Panc1 (cell line): ENCODE measurements at regions not wholly inside any gene's neighbourhood (a gene's known extent, or its start where the extent isn't known, plus 50 kb on each side); places are given as distances from the start of the nearest gene placed in this dataset.

ENCODE experiments used
- ATAC-seq: fragments of 200-7000 bp; cut with Tn5 transposase; 2 replicates; pipeline ENCODE4 v1.9.1; 2020; ENCODE audit warnings: mild to moderate bottlenecking, moderate library complexity
- BruUV-seq: library from RNA; stranded (reverse); fragments of 400-500 nt; replicated peaks from 2 replicates; lab custom pipeline; 2021; lab: Mats Ljungman, UMichigan
- CTCF ChIA-PET: fragments of 300-600 bp; sonication (Branson Sonifier 250); formaldehyde crosslinking; loops from one replicate; lab custom pipeline; 2022; ENCODE audit warnings: antibody characterized with exemption; lab: Charles Lee
- POLR2A ChIA-PET: fragments of 300-600 bp; sonication (Branson Sonifier 250); formaldehyde crosslinking; loops from one replicate; lab custom pipeline; 2022; ENCODE audit warnings: antibody characterized with exemption; lab: Charles Lee
- DNase-seq: peaks from one replicate; pipeline ENCODE4 v3.0.0-alpha.2; 2010; ENCODE audit warnings: low read depth, low spot score
- H3K27ac ChIP-seq: 2 replicates; pipeline ENCODE4 v1.5.1; 2011; ENCODE audit warnings: mild to moderate bottlenecking, low read length, inconsistent platforms
- H3K27me3 ChIP-seq: fragments of 200-500 bp; sonication (Bioruptor generic); 2 replicates; pipeline ENCODE4 v1.6.0; 2014; ENCODE audit warnings: low read length, inconsistent platforms; ENCODE audit not compliant: control insufficient read depth, insufficient read depth
- H3K36me3 ChIP-seq: fragments of 200-500 bp; sonication (Bioruptor generic); 2 replicates; pipeline ENCODE4 v1.5.1; 2014; ENCODE audit warnings: inconsistent platforms, mild to moderate bottlenecking, low read length, moderate library complexity; ENCODE audit not compliant: control insufficient read depth, insufficient read depth
- H3K4me1 ChIP-seq: 2 replicates; pipeline ENCODE4 v1.5.1; 2011; ENCODE audit warnings: inconsistent platforms, mild to moderate bottlenecking, low read length, moderate library complexity; ENCODE audit not compliant: control insufficient read depth, insufficient read depth
- H3K4me3 ChIP-seq, 2 experiments: 2 replicates each; pipeline ENCODE4 v1.5.1; 2011 to 2012; ENCODE audit warnings: low read depth in 2 of 2, low read length in 2 of 2, mild to moderate bottlenecking in 2 of 2, inconsistent platforms in 1 of 2, moderate library complexity in 1 of 2
- H3K9me3 ChIP-seq: fragments of 200-500 bp; sonication (Bioruptor generic); 2 replicates; pipeline ENCODE4 v1.5.1; 2014; ENCODE audit warnings: low read depth, mild to moderate bottlenecking, inconsistent platforms, low read length, moderate library complexity; ENCODE audit not compliant: control insufficient read depth, insufficient read depth
- POLR2AphosphoS5 ChIP-seq: IDR thresholded peaks from 2 replicates; pipeline ENCODE4 v1.6.1; 2012; ENCODE audit warnings: mild to moderate bottlenecking, low read depth, low read length, moderate library complexity
- SIN3A ChIP-seq: IDR thresholded peaks from 2 replicates; pipeline ENCODE4 v1.6.1; 2012; ENCODE audit warnings: low read depth, mild to moderate bottlenecking, low read length, moderate library complexity, borderline replicate concordance; ENCODE audit not compliant: insufficient read depth
- TCF7L2 ChIP-seq: IDR thresholded peaks from 2 replicates; pipeline ENCODE4 v1.6.1; 2011; ENCODE audit warnings: mild to moderate bottlenecking, low read depth, low read length, inconsistent platforms
- in situ Hi-C: cut with HindIII; loops from 2 replicates; pipeline ENCODE4 v1.10.0; 2016; ENCODE audit warnings: low sequenced_read_pairs, low pct_unique_long_range_greater_than_20kb
- intact Hi-C: fragments of 100-400 bp; cut with micrococcal nuclease; formaldehyde crosslinking; loops from one replicate; pipeline ENCODE4 v1.10.0; 2022; ENCODE audit not compliant: unreplicated experiment
- TF ChIP-seq, protein P1 (sequence below): fragments of 450-650 bp; IDR thresholded peaks from 2 replicates; pipeline ENCODE4 v1.5.1; 2017; ENCODE audit warnings: mild to moderate bottlenecking
- TF ChIP-seq, protein P2 (sequence below), 2 experiments: IDR thresholded peaks; 2 replicates each; pipeline ENCODE4 v1.6.1; 2011 to 2012; ENCODE audit warnings: low read depth in 2 of 2, control low read depth in 1 of 2, low read length in 1 of 2, mild to moderate bottlenecking in 1 of 2, moderate library complexity in 1 of 2; ENCODE audit not compliant: insufficient read depth in 1 of 2

DNA sequence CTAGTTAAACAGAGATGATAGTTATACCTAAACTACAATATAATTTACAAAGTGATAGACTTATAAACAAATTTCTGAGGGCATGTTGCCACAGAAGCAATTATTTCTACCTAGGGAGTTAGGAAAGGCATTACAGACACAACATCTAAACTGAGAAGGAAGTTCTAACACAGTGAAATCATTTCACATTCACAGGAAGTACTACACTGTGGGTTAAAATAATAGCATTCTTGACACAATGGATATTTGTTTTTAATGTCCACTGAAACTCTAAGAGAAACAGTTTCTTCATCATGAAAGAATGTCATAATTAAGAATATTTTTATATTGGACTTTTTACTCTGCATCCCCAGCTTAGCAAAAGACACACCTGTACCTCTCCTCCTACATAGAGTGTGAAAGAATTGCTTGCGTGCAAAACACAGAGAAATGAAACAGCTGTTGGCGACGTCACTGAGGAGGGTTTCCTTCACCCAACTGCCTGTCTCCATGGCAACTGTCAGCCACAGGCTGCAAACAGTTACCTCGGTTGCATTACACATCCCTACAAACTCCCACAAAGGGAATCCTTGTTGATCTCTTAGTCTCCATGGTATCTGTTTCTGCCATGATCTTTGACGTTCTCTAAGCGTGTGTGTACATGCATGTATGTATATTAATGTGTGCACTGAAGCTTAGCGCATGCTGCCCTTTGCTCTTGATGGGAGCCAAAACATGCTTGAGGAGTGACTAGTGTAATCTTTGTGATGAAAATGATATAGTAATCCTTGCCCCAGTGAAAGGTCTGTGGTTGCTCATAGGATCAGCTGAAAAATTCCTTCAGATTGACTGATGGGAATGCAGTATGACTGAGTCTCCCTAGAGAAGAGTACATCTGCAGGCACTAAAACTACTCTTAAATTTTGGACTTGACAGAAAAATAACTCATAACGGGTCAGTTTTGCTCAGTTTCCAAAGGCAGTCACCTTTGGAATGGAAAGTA lies 168.5 kb downstream of the ACTL7B start:
- Histone ChIP-seq H3K27me3 (no peaks in the 10 kb centered on the region), H3K4me3 (no peak overlapping the region), H3K4me1 (no peaks in the 10 kb centered on the region), H3K27ac (no peak overlapping the region), H3K36me3 (no peaks in the 10 kb centered on the region), H3K9me3 (no peaks in the 10 kb centered on the region)
- intact Hi-C loops (no loop called here), in situ Hi-C loops (no loop called here)
- TF ChIP-seq, protein P1, sequence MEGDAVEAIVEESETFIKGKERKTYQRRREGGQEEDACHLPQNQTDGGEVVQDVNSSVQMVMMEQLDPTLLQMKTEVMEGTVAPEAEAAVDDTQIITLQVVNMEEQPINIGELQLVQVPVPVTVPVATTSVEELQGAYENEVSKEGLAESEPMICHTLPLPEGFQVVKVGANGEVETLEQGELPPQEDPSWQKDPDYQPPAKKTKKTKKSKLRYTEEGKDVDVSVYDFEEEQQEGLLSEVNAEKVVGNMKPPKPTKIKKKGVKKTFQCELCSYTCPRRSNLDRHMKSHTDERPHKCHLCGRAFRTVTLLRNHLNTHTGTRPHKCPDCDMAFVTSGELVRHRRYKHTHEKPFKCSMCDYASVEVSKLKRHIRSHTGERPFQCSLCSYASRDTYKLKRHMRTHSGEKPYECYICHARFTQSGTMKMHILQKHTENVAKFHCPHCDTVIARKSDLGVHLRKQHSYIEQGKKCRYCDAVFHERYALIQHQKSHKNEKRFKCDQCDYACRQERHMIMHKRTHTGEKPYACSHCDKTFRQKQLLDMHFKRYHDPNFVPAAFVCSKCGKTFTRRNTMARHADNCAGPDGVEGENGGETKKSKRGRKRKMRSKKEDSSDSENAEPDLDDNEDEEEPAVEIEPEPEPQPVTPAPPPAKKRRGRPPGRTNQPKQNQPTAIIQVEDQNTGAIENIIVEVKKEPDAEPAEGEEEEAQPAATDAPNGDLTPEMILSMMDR: no peak
- no peak for TF ChIP-seq TCF7L2
- no peak for TF ChIP-seq SIN3A
- TF ChIP-seq POLR2AphosphoS5: no peak
- TF ChIP-seq, protein P2, sequence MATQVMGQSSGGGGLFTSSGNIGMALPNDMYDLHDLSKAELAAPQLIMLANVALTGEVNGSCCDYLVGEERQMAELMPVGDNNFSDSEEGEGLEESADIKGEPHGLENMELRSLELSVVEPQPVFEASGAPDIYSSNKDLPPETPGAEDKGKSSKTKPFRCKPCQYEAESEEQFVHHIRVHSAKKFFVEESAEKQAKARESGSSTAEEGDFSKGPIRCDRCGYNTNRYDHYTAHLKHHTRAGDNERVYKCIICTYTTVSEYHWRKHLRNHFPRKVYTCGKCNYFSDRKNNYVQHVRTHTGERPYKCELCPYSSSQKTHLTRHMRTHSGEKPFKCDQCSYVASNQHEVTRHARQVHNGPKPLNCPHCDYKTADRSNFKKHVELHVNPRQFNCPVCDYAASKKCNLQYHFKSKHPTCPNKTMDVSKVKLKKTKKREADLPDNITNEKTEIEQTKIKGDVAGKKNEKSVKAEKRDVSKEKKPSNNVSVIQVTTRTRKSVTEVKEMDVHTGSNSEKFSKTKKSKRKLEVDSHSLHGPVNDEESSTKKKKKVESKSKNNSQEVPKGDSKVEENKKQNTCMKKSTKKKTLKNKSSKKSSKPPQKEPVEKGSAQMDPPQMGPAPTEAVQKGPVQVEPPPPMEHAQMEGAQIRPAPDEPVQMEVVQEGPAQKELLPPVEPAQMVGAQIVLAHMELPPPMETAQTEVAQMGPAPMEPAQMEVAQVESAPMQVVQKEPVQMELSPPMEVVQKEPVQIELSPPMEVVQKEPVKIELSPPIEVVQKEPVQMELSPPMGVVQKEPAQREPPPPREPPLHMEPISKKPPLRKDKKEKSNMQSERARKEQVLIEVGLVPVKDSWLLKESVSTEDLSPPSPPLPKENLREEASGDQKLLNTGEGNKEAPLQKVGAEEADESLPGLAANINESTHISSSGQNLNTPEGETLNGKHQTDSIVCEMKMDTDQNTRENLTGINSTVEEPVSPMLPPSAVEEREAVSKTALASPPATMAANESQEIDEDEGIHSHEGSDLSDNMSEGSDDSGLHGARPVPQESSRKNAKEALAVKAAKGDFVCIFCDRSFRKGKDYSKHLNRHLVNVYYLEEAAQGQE (IDR thresholded peaks at IDR 0.05; ENCODE audit: insufficient read depth in 1 of 2, low read depth in 2 of 2, low read length in 1 of 2): no peak
- no peak for DNase-seq
- no peak for ATAC-seq
- POLR2A ChIA-PET: no interaction called here
- BruUV-seq: no TSS peak
- CTCF ChIA-PET: no interaction called here

DNA sequence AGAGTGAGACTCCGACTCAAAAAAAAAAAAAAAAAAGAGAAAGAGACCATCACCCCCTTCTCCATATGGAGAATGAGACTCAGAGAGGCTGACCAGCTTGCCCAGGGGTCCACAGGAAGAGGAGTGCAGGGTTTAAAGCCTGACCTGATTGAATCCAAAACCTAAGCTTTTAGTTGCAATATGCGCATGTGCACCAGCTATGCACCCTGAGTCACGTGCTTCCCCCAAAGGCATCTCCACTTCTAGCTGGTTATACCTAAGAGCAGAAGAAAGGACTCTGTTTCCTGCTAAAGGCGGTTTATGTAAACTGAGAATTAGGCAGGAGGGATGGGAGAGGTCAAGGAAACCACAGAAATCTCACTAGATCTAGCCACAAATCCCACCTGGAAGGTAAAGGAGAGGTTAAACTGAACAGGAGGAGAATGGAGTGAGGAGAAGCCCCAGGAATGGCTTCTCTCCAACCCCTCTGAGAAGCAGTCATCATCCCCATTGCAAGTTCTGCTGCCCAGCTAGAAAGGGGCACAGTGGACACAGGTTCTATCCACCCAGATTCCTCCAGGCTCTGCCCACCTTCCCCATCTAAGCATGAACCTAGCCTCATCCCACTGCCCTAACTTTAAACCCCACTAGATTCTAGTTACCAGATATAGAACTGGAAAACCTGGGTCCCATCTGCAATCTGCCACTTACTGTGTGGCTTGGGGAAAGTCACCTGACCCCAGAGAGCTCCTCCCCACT lies 171.3 kb downstream of the ACTL7B start:
- no peak for ATAC-seq
- no TSS peak for BruUV-seq
- H3K4me3 ChIP-seq: no peak overlapping the region
- no peaks in the 10 kb centered on the region for H3K36me3 ChIP-seq
- no peak for DNase-seq
- no peaks in the 10 kb centered on the region for H3K27me3 ChIP-seq
- no peaks in the 10 kb centered on the region for H3K9me3 ChIP-seq
- ChIA-PET POLR2A (no interaction called here), CTCF (no interaction called here)
- intact Hi-C loops (no loop called here), in situ Hi-C loops (no loop called here)
- TF ChIP-seq, protein P2 (IDR thresholded peaks at IDR 0.05; ENCODE audit: insufficient read depth in 1 of 2, low read depth in 2 of 2, low read length in 1 of 2): no peak
- no peak for TF ChIP-seq POLR2AphosphoS5
- TF ChIP-seq TCF7L2: no peak
- H3K4me1 ChIP-seq: no peaks in the 10 kb centered on the region
- no peak overlapping the region for H3K27ac ChIP-seq
